H54 (cell line): ENCODE measurements at regions not wholly inside any gene's neighbourhood (a gene's known extent, or its start where the extent isn't known, plus 50 kb on each side); places are given as distances from the start of the nearest gene placed in this dataset.

ENCODE experiments used
- DNase-seq: peaks from one replicate; pipeline ENCODE4 v3.0.0; 2011; ENCODE audit warnings: low spot score, mixed read lengths; ENCODE audit not compliant: insufficient read length
- FAIRE-seq: peaks from 3 replicates; lab custom pipeline; 2011; peaks lifted over from hg19 to GRCh38; lab: Jason Lieb, UNC
- POLR2A ChIP-seq: IDR thresholded peaks from 2 replicates; pipeline ENCODE4 v1.6.1; 2011; ENCODE audit warnings: low read depth, mild to moderate bottlenecking, low read length

GRCh38 chr22:45061332-45061731 is 51.5 kb upstream of the PHF21B start:
- TF ChIP-seq POLR2A, result no peak
- FAIRE-seq (no peak), DNase-seq (no peak)

- peak; percentile 80 for FAIRE-seq
- DNase-seq, result peak; percentile 55
- TF ChIP-seq POLR2A, result no peak
These were observed 54.8 kb upstream of the PHF21B start for GRCh38 chr22:45064313-45065278.

DNA sequence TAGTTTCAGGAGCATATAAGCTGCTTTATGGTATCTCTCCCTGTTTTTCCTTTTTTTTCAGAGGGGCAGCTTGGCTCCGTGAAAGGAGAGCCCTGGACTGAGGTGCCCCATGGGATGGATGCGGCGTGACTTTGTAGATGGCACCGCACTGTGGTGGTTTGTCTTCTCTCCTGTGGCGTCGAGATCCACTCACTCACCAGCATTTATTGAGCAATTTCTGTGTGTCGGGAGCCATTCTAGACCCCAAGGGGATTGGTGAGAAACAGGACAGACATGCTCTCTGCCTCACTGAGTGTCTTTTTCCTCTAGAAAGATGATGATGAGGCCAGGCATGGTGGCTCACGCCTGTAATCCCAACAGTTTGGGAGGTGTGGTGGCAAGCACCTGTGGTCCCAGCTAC is 55.9 kb upstream of the PHF21B start:
- TF ChIP-seq POLR2A, result no peak
- no peak for FAIRE-seq

GRCh38 chr22:45067731-45068130 is 57.9 kb upstream of the PHF21B start:
- DNase-seq (no peak), FAIRE-seq (no peak)
- no peak for TF ChIP-seq POLR2A

More for the DNA sequence above, 55.9 kb upstream of the PHF21B start:
- no peak for DNase-seq

- TF ChIP-seq POLR2A, result no peak
- no peak for DNase-seq
- no peak for FAIRE-seq
These were observed 60.1 kb upstream of the PHF21B start for GRCh38 chr22:45069925-45070324.

DNA sequence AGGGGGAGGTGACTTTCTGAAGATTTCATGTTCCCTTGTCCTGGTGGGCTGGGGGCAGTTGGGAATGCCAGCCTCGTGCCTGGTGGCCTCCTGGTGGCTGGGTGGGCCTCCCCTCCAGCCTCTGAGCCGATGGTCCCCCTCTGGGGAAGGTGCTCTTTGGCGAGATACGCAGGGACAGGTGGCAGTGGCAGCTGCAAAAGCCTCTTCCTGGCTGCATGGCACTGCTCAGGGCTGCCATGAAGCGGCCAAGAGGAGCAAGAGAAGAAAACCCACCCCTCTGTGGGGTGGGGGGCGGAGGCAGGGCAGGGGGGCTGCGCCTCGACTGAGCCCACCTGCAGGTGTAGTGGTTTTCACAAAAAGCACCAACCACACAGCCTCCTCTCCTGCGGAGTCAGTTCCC is 61.8 kb upstream of the PHF21B start:
- TF ChIP-seq POLR2A, result no peak
- FAIRE-seq (no peak), DNase-seq (no peak)

DNA sequence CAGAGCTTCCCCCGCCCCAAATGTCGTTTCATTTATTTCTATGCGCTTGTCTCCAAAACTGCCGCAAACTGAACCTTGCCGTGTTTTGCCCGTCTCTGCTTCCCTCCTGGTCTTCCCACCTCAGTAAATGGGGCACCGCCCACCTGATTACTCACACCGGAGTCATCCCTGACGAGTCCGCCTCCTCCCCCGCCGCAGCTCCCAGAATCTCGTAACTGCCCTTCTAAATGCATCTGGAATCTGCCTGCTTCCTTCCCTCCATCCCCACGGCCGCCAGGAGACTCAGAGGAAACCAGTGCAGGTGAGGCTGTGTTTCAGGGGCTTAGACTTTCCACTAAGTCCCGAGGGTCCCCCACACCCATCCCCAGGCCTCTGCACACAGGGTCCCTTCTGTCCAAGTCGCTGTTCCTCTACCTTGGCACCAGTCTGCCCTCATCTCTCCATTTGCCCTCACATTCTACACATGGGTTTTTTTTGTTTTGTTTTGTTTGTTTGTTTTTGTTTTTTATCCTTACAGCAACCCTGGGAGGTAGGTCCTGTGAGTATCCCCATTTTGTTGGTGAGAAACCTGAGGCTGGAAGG is 62.6 kb upstream of the PHF21B start:
- peak; percentile 71 for DNase-seq
- TF ChIP-seq POLR2A, result no peak
- peak; percentile 86 for FAIRE-seq

- FAIRE-seq, result no peak
- no peak for TF ChIP-seq POLR2A
- DNase-seq, result no peak
These were observed 63.3 kb upstream of the PHF21B start for GRCh38 chr22:45073064-45073463.

DNA sequence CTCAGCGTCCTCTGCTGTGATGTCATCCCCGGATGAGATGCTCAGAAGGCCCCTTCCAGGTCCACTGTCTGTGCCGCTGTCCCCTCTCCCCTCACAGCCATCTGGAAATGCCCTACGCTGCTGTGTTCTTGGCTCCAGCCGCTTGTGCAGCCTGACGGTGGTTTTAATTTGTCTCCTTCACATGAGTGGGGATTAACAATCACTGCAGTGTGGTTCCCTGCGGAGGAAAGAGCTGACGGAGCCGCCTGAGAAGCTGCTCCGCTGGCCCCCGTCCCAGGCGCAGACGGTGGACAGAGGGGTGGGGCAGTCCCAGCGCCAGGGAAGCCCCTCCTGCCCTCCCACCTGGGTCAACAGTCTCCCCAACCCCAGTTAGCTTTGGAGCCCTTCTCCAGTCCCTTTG is 67.5 kb upstream of the PHF21B start:
- TF ChIP-seq POLR2A, result no peak
- FAIRE-seq, result no peak
- no peak for DNase-seq

DNA sequence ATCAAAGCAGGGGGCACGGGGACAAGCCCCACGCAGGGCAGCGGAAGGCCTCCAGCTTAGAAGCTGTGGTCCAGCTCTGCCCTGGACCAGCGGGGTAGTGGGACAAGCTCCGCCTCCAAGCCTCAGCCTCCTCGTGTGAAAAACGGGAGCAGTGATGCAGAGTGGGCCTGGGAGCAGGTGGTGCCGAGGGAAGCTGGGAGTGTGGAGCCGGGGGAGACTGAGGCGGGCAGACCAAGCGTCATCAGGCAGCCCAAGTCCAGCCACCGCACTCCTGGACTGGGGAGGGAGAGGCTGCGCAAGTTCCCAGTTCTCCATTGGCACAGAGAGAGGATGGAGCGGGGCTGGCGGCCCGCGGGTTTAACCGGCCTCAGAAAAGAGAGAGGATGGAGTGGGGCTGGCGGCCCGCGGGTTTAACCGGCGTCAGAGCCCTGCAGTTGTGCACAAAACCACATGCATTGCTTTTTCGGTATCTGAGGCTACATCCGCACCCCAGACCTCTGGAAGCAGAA is 68.1 kb upstream of the PHF21B start:
- no peak for FAIRE-seq
- DNase-seq, result no peak
- no peak for TF ChIP-seq POLR2A

GRCh38 chr22:45082795-45083194 is 73.0 kb upstream of the PHF21B start:
- TF ChIP-seq POLR2A, result no peak
- FAIRE-seq (no peak), DNase-seq (no peak)

- DNase-seq (peak; percentile 41), FAIRE-seq (peak; percentile 36)
- no peak for TF ChIP-seq POLR2A
These were observed 74.0 kb upstream of the PHF21B start for GRCh38 chr22:45083659-45084305.

- TF ChIP-seq POLR2A, result no peak
- FAIRE-seq, result no peak
- no peak for DNase-seq
These were observed 74.7 kb upstream of the PHF21B start for GRCh38 chr22:45084400-45084920.

DNA sequence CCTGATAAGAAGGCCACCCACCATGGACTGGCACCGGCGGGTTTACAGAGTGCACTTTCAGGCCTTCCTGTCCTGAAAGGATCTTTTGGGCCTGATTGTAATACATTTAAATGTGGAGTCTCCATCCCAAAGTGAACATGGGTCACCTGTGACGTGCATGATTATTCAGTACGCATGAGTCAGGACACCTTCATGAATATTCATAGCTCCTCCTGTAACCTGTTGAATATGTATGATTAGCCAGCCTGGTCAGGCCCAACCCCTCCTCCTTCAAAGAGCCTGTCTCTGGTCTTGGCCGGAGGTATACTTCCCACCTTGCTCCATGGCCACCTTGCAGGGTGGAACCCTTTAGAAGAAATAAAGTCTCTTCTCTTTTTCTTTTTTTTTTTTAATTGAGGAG is 75.9 kb upstream of the NUP50 start:
- no peak for FAIRE-seq

More for the DNA sequence above, 75.9 kb upstream of the NUP50 start:
- DNase-seq, result no peak
- no peak for TF ChIP-seq POLR2A
